ENCODE measurements at regions not wholly inside any gene's neighbourhood (a gene's known extent, or its start where the extent isn't known, plus 50 kb on each side); places are given as distances from the start of the nearest gene placed in this dataset.
A peak's percentile ranks its signal among the peaks of the same experiment; 100 is the strongest.
"Not testable (repeated sequence)": the region's sequence is repeated elsewhere in the genome, so short reads cannot be mapped to it uniquely, and the experiment has no call there.

DNA sequence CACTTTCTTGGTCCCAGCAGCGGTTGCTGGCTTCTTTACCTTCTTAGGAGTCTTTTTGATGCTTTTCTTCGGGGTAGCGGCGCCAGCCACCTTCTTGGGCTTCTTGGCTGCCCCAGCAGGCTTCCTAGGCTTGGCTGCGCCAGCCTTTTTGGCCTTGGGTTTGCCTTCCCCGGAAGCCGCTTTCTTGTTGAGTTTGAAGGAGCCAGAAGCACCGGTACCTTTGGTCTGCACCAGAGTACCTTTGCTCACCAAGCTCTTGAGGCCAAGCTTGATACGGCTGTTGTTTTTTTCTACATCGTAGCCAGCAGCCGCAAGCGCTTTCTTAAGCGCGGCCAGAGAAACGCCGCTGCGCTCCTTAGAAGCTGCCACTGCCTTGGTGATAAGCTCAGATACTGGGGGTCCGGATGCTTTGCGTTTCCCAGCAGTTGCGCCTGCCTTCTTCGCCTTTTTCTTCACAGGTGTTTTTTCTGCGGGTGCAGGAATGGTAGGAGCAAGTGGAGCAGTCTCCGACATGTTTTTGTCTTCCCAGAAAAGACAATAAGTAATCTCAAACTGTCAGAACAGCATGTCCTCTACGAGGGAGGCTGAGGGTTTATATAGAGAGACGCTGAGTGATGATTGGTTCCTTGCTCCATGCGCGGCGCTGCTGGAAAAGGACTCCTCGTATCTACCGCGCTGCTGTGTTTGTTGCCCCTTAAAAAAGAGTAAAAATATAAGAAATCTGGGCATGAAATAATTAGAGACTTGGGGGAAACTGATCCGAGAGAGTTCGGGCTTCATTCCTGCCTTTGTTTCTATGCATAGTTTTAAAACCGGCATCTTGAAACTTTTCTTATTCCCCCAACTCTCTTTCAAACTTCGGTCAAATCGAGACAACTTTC is 130.3 kb upstream of the BTN3A2 start:
- peak; percentile 80 for DNase-seq

DNA sequence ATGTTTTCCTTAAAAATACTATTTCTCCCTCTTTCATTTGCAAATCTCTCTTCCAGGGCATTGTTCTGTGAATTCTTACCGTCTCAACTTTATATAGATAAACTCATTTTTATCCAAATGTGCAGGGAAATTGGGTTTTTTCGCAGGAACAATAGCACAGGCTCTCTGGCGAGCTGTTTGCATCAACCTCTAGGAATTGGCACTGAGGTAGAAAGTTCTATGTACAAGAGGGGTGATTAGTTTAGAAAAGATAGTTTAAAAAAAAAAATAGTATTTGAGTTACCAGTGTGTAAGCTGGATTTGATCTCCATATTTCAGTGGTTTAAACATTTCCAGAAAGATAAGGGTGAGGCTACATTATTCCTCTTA is 129.7 kb upstream of the BTN3A2 start:
- DNase-seq: no peak

DNA sequence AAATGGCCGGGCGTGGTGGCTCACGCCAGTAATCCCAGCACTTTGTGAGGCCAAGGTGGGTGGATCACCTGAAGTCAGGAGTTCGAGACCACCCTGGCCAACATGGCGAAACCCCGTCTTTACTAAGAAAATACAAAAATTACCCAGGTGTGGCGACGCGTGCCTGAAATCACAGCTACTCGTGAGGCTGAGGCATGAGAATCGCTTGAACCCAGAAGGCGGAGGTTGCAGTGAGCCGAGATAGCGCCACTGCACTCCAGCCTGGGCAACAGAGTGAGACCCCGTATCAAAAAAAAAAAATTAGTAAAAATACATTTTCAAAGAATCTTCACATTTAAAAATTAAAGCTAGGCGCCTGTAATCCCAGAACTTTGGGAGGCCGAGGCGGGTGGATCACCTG is 125.6 kb upstream of the BTN3A2 start:
- DNase-seq: not testable (repeated sequence)

DNA sequence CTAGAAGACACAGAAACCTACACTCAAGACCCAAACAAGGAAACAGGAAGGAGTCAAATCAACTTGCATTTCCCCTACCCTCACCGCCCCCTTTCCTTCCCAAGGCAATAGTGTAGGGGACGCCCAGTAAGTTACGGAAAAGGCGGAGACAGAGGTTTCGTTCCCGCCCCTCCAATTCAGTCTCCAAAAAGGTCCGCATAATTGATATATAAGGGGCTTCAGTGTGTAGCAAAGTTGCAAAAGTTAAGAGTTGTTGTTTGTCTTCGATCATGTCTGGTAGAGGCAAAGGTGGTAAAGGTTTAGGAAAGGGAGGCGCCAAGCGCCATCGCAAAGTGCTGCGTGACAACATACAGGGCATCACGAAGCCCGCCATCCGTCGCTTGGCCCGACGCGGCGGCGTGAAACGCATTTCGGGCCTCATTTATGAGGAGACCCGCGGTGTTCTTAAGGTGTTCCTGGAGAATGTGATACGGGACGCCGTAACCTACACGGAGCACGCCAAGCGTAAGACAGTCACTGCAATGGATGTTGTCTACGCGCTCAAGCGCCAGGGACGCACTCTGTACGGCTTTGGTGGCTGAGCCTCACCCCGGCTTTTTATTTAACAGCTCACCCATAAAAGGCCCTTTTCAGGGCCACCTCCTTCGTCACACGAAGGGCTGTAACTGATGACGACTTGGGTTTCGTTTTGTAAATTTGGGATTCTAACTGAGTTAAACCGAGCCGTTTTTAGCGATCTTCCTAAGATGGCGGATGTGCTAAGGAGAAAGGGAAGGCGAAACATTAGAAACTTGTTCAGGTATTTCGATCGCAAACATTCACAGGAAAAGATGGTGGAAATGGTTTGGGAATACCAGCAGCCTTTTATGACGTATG is 124.6 kb upstream of the BTN3A2 start:
- peak; percentile 76 for DNase-seq

DNA sequence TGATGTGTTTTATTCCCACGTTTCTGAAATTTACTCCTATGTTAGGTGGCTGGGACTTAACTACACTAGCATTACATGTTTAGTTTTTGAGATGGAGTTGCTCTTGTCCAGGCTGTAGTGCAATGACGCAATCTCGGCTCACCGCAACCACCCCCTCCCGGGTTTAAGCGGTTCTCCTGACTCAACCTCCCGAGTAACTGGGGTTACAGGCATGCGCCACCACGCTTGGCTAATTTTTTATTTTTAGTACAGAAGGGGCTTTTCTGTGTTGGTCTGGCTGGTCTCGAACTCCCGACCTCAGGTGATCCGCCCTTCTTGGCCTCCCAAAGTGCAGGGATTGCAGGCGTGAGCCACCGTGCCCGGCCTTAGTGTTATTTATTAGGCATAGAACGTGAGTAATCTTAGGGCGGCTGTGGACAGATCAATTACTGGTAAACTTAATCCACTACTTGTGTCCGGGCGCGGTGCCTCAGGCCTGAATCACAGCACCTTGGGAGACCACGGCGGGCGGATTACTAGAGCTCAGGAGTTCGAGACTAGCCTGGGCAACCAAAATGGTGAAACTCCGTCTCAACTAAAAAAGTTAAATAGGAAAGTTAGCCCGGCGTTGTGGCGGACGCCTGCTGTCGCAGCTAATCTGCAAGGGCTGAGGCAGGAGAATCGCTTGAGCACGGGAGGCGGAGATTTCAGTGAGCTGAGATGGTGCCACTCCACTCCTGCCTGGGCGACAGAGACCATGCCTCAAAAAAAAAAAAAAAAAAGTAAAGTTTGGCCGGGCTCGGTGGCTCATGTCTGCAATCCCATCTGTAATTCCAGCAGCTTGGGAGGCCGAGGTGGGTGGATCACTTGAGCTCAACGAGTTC is 123.7 kb upstream of the BTN3A2 start:
- DNase-seq: peak; percentile 68

DNA sequence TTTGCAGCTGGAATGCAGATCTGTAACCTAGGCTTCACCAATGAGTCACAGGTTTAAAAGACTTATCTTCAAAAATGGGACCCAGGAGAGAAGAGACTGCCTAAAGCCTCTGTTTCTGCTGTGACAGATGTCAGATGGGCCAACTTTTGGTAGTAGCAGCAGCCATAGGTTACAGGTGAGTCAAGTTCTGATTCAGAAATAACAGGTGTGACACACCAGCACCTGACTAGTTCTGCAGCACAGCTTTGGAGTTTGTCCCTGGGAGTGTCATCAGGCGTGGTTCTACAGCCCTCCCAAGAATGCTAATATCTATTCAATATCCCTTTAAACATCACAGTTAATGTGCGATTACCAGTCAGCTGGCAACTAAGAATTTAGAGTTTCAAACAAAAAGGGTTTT is 121.9 kb upstream of the BTN3A2 start:
- no peak for DNase-seq

DNA sequence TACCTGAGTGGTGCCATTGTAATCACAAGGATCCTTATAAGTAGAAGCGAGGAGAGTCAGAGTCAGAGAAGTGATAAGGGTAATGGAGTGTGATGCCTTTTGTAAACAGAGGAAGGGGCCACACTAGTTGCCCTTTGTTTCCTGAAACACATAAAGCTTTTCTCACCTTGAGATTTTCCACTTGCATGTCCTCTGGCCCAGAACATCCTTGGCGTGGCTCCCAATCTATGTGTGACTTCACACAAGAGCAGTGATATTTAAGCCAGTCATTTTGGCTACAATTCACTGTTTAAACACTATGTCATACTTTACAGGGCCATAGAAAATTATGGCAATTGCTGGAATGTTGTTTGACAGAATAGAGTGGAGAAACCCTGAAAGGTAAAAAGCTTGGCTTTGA is 121.2 kb upstream of the BTN3A2 start:
- DNase-seq: no peak

DNA sequence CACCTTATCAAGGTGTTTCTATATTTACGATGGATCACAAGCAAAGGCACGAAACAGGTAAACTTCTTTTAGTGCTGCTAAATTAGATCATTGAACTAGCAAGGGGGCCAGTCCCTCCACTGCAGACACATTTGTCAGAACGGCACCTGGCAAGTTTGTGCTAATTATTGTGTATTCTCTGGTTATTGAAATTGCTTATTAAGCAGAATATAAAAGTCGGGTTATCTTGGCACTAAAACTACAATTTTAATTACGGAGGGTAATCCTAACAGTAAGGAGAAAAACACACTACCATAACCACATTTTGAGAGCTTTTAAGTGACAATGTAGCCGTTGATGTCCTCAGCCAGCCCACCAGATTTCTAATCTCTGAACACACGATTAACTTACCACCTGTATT is 118.9 kb upstream of the BTN3A2 start:
- DNase-seq: no peak

DNA sequence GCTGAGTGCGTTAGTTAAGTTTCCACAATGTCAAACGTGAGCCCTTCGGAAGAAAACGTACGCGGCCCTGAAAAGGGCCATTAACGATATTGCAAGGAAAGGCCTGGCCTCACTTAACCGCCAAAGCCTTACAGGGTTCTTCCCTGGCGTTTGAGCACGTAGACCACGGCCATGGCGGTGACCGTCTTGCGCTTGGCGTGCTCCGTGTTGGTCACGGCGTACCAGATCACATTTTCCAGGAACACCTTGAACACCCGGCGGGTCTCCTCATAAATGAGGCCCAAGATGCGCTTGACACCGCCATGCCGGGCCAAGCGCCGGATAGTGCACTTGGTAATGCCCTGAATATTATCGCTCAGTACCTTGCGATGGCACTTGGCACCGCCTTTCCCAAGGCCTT is 118.4 kb upstream of the BTN3A2 start:
- DNase-seq: no peak

DNA sequence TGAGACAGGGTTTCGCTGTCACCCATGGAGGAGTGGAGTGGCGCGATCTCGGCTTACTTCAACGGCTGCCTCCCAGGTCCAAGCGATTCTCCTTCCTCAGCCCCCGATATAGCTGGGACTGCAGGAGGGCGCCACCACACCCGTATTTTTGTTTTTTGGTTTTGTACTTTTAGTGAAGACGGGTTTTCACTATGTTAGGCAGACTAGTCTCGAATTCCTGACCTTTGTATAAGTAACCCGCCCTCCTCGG is 115.4 kb upstream of the BTN3A2 start:
- no peak for DNase-seq

DNA sequence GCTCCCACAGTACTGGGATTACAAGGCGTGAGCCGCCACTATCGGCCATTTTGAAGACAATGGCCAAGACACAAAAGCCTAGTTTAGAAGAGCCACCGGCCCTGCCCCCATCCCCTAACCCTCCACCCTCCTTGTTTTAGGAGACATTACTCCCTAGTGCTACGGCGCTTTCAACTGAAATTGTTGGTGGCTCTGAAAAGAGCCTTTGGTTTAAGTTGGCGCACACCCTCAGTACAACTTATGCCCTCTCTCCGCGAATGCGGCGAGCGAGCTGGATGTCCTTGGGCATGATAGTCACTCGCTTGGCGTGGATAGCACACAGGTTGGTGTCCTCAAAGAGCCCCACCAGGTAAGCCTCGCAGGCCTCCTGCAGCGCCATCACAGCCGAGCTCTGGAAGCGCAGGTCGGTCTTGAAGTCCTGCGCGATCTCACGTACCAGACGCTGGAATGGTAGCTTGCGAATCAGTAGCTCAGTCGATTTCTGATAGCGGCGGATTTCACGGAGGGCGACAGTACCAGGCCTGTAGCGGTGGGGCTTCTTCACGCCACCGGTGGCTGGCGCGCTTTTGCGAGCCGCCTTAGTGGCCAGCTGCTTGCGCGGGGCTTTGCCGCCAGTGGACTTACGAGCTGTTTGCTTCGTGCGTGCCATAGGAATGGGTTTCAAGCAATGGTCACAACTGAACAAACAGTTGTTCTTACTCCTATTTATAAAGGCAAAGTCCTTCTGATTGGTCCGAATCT is 114.9 kb upstream of the BTN3A2 start:
- DNase-seq: peak; percentile 79

DNA sequence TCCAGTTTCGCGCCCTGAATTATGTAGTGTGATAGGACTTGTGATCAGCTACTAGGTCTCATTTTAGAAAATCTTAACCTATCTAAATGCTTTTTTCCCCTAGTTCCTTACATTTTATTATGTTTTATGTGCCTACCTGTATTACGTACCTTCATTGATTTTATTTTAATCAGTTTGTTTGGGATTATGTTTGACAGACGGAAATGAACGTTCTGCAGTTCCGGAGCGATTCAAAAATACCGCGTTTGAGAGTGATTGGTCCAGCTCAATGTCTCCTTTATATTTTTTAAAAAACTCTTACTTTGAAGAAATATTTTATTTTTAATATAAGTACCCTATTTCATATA is 114.3 kb upstream of the BTN3A2 start:
- DNase-seq: peak; percentile 61

DNA sequence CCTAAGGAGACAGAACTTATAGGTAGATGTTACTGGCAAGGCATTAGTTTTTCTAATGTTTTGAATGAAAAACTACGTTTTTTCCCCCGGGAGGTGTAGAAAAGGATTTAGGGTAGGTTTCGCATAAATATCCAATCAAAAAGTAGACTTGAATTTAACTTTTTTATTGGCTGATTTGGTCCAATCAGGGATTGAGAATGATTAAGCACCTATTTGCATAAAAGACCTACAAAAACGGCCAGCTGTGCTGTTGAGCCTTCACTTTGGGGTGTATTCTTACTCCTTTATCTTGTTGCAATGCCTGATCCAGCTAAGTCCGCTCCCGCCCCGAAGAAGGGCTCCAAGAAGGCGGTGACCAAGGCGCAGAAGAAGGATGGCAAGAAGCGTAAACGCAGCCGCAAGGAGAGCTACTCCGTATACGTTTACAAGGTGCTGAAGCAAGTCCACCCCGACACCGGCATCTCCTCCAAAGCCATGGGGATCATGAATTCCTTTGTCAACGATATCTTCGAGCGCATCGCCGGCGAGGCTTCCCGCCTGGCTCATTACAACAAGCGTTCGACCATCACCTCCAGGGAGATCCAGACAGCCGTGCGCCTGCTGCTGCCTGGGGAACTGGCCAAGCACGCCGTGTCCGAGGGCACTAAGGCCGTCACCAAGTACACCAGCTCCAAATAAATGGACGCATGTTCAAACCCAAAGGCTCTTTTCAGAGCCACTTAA is 113.5 kb upstream of the BTN3A2 start:
- DNase-seq: peak; percentile 74

DNA sequence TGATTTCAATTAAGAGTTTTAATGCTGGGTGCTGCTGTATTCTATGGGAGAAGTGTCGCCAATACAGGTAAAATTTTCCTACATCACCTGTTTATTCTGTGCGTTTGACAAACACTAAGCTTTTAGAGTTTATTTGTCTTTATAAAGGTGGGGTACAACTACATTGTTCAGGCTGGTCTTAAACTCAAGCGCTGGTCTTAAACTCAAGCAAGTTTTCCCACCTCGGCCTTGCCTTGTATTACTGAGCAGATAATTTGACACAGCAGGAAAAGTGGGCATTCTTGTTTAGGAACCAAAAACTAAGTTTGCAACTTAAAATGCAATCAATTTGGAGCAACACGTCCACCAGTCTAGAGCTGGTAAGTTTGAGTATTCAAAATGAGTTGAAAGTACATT is 112.9 kb upstream of the BTN3A2 start:
- no peak for DNase-seq

DNA sequence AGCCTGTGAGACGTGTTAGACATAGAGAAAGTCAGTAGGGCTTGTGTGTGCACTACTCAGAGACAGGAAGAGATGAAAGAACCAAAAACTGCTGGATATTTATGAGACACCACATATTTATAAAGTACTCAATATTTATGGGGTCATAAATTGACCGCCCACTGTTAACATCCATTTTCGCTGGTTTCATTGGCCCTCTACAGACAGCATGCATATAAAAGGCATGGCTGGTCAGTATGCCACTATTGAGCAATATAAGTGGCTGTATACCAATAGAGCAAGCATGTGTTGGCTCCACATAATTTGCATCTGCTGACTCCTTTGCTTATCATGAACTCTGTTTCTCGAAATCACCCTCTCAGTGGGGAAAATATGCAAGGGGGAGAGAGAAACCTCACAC is 110.3 kb upstream of the BTN3A2 start:
- DNase-seq: no peak

DNA sequence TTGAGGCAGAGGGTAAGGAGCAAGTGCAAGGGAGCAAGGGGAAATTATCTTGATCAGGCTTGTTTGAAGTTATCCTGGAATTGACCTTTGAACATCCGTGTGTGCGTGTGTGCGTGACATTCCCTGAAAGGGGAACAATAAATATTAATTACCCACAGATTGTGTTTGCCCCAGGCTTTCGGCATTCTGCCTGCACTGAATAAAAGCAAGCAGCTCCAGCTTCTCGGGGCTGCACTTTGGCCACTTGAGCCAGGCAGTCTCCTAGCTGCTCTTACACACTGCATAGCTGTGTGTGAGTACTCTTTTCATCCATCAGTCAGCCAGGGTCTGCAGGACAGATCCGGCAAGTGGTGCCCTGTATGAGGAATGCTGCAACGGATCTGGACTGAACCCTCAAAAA is 107.7 kb upstream of the BTN3A2 start:
- DNase-seq: no peak

DNA sequence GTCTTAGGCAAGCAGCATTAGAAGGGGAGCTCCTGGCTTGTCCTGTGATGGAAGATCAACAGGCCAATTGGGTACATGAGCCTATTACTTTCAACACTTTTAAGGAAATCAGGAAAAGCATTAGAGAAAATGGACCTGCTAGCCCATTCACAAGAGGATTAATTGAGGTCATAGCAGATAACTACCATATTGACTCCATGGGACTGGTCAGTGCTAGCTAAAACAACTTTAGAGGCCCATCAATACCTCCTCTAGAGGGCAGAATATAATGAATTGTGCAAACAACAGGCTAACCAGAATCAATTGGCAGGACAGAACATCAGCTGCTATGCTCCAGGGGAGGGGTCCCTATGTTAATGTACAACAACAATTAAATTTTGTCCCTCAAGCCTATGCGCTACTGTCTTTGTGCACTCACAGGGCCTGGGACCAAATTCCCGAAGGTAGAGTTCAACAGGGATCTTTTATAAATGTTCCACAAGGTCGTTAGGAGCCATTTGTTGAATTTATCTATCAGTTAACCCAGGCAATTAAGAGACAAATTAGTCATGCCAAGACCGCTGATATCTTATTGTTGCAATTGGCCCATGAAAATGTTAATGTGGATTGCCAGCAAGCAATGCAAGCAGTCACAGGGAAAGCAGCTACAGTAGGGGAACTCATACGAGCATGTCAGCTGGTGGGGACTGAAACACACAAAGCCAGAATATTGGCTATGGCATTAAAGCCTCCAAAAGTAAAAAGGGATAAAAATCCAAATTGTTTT is 106.6 kb upstream of the BTN3A2 start:
- no peak for DNase-seq

DNA sequence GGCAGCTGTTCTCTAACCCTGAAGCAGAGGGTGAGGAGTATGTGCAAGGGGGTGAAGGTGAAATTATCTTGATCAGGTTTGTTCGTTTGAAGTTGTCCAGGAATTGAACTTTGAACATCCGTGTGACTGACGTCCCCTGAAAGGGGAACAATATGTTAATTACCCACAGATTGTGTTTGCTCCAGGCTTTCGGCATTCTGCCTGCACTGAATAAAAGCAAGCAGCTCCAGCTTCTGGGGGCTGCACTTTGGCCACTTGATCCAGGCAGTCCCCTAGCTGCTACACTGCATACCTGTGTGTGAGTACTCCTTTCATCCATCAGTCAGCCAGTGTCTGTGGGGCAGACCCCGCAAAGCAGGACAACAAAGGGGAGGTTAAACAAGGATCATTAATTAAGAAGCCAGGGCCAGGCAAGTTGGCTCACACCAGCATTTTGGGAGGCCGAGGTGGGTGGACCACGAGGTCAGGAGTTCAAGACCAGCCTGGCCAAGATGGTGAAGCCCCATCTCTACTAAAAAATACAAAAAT is 104.8 kb upstream of the BTN3A2 start:
- DNase-seq: no peak

DNA sequence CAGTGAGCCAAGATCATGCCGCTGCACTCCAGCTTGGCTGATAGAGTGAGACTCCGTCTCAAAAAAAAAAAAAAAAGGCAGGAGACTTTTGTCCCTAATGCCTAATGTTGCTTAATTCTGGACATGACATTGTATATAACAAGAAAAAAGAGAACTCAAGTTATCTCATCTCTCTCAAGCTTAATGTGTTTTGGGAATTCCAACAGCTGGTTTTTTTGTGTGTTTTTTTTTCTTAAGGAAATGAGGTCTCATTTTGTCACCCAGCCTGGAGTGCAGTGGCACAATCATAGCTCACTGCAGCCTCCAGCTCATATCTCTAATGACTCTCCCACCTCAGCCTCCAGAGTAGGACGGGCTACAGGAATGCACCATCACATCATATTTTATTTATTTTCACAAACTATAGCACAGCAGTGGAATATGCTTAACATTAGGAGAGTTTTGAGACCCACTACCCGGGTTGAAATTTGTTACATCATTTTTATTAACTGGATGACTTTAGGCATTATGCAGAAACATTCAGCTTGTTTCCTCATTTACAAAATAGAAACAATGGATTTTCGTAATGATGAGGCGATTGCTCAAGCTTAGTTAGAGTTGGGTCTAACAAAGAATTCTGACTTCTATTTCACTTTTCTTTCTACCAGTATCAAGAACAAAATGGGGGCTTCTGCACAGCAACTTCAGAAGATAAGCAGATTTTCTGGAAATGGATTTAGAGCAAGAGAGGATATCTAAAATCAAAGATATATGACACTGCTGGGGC is 104.1 kb upstream of the BTN3A2 start:
- DNase-seq: no peak

DNA sequence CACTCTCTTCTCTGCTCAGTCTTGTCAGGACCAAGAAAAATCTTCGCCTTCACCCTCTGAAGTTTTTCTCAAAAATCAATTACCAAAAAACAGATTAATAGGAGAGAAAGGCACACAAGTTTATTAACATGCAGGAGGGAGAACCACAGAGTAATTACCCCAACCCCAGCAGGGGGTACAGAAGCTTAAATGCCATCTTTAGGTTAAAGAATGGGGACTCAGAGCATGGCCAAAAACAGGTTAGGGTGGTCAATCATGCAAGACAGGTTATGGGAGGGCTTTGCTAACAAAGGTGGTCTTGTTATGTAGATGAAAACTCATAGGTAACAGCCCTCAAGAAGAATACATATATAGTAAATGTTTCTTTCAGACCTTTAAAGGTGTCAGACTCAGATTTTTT is 100.5 kb upstream of the BTN3A2 start:
- DNase-seq: no peak
